Hepatocyte (in vitro differentiated cells): ENCODE measurements at regions not wholly inside any gene's neighbourhood (a gene's known extent, or its start where the extent isn't known, plus 50 kb on each side); places are given as distances from the start of the nearest gene placed in this dataset.

ENCODE experiments used
- DNase-seq: peaks from one replicate; pipeline ENCODE4 v3.0.0-alpha.2; 2016; ENCODE audit warnings: low spot score
- H2AFZ ChIP-seq: fragments of 200-600 bp; sonication (generic); 2 replicates; pipeline ENCODE4 v1.6.0; 2016; ENCODE audit warnings: antibody characterized with exemption, mild to moderate bottlenecking
- H3K27ac ChIP-seq: fragments of 200-600 bp; sonication (generic); 2 replicates; pipeline ENCODE4 v1.5.1; 2016; ENCODE audit warnings: mild to moderate bottlenecking
- H3K27me3 ChIP-seq: fragments of 200-600 bp; sonication (generic); 2 replicates; pipeline ENCODE4 v1.6.1; 2016
- H3K36me3 ChIP-seq: fragments of 200-600 bp; sonication (generic); replicated peaks from 2 replicates; pipeline ENCODE4 v1.5.1; 2016; ENCODE audit warnings: low read depth; ENCODE audit not compliant: insufficient read depth
- H3K4me1 ChIP-seq: fragments of 200-600 bp; sonication (generic); 2 replicates; pipeline ENCODE4 v1.5.1; 2016; ENCODE audit warnings: mild to moderate bottlenecking, moderate library complexity; ENCODE audit not compliant: insufficient read depth
- H3K4me2 ChIP-seq: fragments of 200-600 bp; sonication (generic); 2 replicates; pipeline ENCODE4 v1.6.0; 2016
- H3K4me3 ChIP-seq: fragments of 200-600 bp; sonication (generic); 2 replicates; pipeline ENCODE4 v1.5.1; 2016; ENCODE audit warnings: mild to moderate bottlenecking
- H3K79me2 ChIP-seq: fragments of 200-600 bp; sonication (generic); 2 replicates; pipeline ENCODE4 v1.6.0; 2017; ENCODE audit warnings: mild to moderate bottlenecking
- H3K9me2 ChIP-seq: fragments of 200-600 bp; sonication (generic); replicated peaks from 2 replicates; pipeline ENCODE4 v1.6.0; 2017; ENCODE audit warnings: mild to moderate bottlenecking; ENCODE audit not compliant: insufficient read depth
- H3K9me3 ChIP-seq: fragments of 200-600 bp; sonication (generic); 2 replicates; pipeline ENCODE4 v1.5.1; 2016; ENCODE audit warnings: low read depth, mild to moderate bottlenecking
- H4K20me1 ChIP-seq: fragments of 200-600 bp; sonication (generic); 2 replicates; pipeline ENCODE4 v1.6.0; 2016; ENCODE audit warnings: mild to moderate bottlenecking; ENCODE audit not compliant: insufficient read depth, poor library complexity, severe bottlenecking
- CTCF ChIP-seq: fragments of 200-600 bp; sonication (generic); IDR thresholded peaks from 2 replicates; pipeline ENCODE4 v1.5.1; 2016; ENCODE audit warnings: antibody characterized with exemption, mild to moderate bottlenecking; ENCODE audit not compliant: poor library complexity
- EZH2 ChIP-seq: fragments of 200-600 bp; sonication (generic); IDR thresholded peaks from 2 replicates; pipeline ENCODE4 v1.6.1; 2016; ENCODE audit warnings: antibody characterized with exemption, mild to moderate bottlenecking, borderline replicate concordance
- EZH2phosphoT487 ChIP-seq: fragments of 200-600 bp; sonication (generic); IDR thresholded peaks from one replicate; pipeline ENCODE4 v1.6.1; 2018; ENCODE audit warnings: antibody characterized with exemption, mild to moderate bottlenecking, low read depth, moderate library complexity; ENCODE audit not compliant: unreplicated experiment, severe bottlenecking
- WGBS: methylation state at CpG from one replicate; pipeline ENCODE4 v1.1.6; 2016; ENCODE audit warnings: low lambda C conversion rate; ENCODE audit errors: missing lambda C conversion rate; 5-methylcytosine and 5-hydroxymethylcytosine counted together

- Histone ChIP-seq H3K9me3 (peaks cover 3% of the 10 kb centered on the region), H3K4me3 (no peak overlapping the region), H3K79me2 (no peaks in the 10 kb centered on the region), H3K4me2 (no peak overlapping the region), H3K4me1 (peaks cover 7% of the 10 kb centered on the region), H4K20me1 (no peaks in the 10 kb centered on the region), H3K9me2 (no peaks in the 10 kb centered on the region), H3K27ac (peak overlapping the region; percentile 6), H2AFZ (no peak overlapping the region), H3K36me3 (no peaks in the 10 kb centered on the region), H3K27me3 (no peaks in the 10 kb centered on the region)
- DNase-seq: no peak
- TF ChIP-seq EZH2 (no peak), CTCF (no peak)
- WGBS: 20% methylated on average over 2 of the region's 2 CpGs
These were observed 116.0 kb upstream of the PARP11 start for GRCh38 chr12:3989218-3989550.

- Histone ChIP-seq H3K9me2 (no peaks in the 10 kb centered on the region), H3K9me3 (peaks cover 3% of the 10 kb centered on the region), H2AFZ (no peak overlapping the region), H3K4me2 (no peak overlapping the region), H3K4me1 (peaks cover 7% of the 10 kb centered on the region), H3K27ac (peak overlapping the region; percentile 6), H4K20me1 (no peaks in the 10 kb centered on the region), H3K79me2 (no peaks in the 10 kb centered on the region), H3K4me3 (no peak overlapping the region), H3K36me3 (no peaks in the 10 kb centered on the region), H3K27me3 (no peaks in the 10 kb centered on the region)
- 77% methylated on average over 4 of the region's 4 CpGs for WGBS
- TF ChIP-seq EZH2phosphoT487 (no peak), CTCF (no peak), EZH2 (no peak)
- no peak for DNase-seq
These were observed 115.5 kb upstream of the PARP11 start for GRCh38 chr12:3988519-3989217.

GRCh38 chr12:3987571-3987970 is 114.4 kb upstream of the PARP11 start:
- DNase-seq: no peak
- Histone ChIP-seq H3K9me3 (peaks cover 3% of the 10 kb centered on the region), H3K36me3 (no peaks in the 10 kb centered on the region), H4K20me1 (no peaks in the 10 kb centered on the region), H3K9me2 (no peaks in the 10 kb centered on the region), H3K79me2 (no peaks in the 10 kb centered on the region), H2AFZ (no peak overlapping the region), H3K27me3 (no peaks in the 10 kb centered on the region), H3K4me1 (peaks cover 7% of the 10 kb centered on the region), H3K27ac (no peak overlapping the region), H3K4me2 (no peak overlapping the region), H3K4me3 (no peak overlapping the region)
- TF ChIP-seq CTCF (no peak), EZH2 (no peak), EZH2phosphoT487 (no peak)
- 92% methylated on average over 4 of the region's 4 CpGs for WGBS
